SJSA1 (cell line): ENCODE measurements at regions not wholly inside any gene's neighbourhood (a gene's known extent, or its start where the extent isn't known, plus 50 kb on each side); places are given as distances from the start of the nearest gene placed in this dataset.
A peak's percentile ranks its signal among the peaks of the same experiment; 100 is the strongest.

Experiments
- DNase-seq, 2 experiments: peaks; one replicate each; pipeline ENCODE4 v3.0.0-alpha.2; 2015 to 2020; ENCODE audit warnings: low spot score in 2 of 2, low read depth in 1 of 2
- H3K27ac ChIP-seq: fragments of 250-450 bp; sonication (Bioruptor Pico); 2 replicates; pipeline ENCODE4 v1.5.1; 2020; ENCODE audit warnings: mild to moderate bottlenecking, moderate library complexity
- H3K27me3 ChIP-seq: fragments of 250-450 bp; sonication (Bioruptor Pico); replicated peaks from 2 replicates; pipeline ENCODE4 v1.5.1; 2020; ENCODE audit warnings: mild to moderate bottlenecking, moderate library complexity
- H3K36me3 ChIP-seq: fragments of 250-450 bp; sonication (Bioruptor Pico); 2 replicates; pipeline ENCODE4 v1.5.1; 2020; ENCODE audit warnings: mild to moderate bottlenecking
- H3K4me1 ChIP-seq: fragments of 250-450 bp; sonication (Bioruptor Pico); replicated peaks from 2 replicates; pipeline ENCODE4 v1.6.1; 2021; ENCODE audit warnings: mild to moderate bottlenecking
- H3K4me3 ChIP-seq: fragments of 250-450 bp; sonication (Bioruptor Pico); 2 replicates; pipeline ENCODE4 v1.5.1; 2020; ENCODE audit warnings: mild to moderate bottlenecking
- H3K9me3 ChIP-seq: fragments of 250-450 bp; sonication (Bioruptor Pico); replicated peaks from 2 replicates; pipeline ENCODE4 v1.5.1; 2020; ENCODE audit warnings: mild to moderate bottlenecking

GRCh38 chr2:120919771-120920453, 184.2 kb downstream of the GLI2 start:
- Histone ChIP-seq H3K4me3 (no peak overlapping the region), H3K27me3 (no peaks in the 10 kb centered on the region), H3K9me3 (no peaks in the 10 kb centered on the region), H3K4me1 (peaks cover 42% of the 10 kb centered on the region), H3K27ac (peak overlapping the region; percentile 49), H3K36me3 (peaks cover 57% of the 10 kb centered on the region)
- peak; percentile 54 to 63 for DNase-seq

GRCh38 chr2:120920454-120921148, 184.9 kb downstream of the GLI2 start:
- H3K4me1 ChIP-seq, result peaks cover 40% of the 10 kb centered on the region
- H3K4me3 ChIP-seq, result no peak overlapping the region
- H3K36me3 ChIP-seq, result peaks cover 58% of the 10 kb centered on the region
- H3K9me3 ChIP-seq, result no peaks in the 10 kb centered on the region
- H3K27me3 ChIP-seq, result no peaks in the 10 kb centered on the region
- DNase-seq, result no peak
- H3K27ac ChIP-seq, result peak overlapping the region; percentile 49

DNA sequence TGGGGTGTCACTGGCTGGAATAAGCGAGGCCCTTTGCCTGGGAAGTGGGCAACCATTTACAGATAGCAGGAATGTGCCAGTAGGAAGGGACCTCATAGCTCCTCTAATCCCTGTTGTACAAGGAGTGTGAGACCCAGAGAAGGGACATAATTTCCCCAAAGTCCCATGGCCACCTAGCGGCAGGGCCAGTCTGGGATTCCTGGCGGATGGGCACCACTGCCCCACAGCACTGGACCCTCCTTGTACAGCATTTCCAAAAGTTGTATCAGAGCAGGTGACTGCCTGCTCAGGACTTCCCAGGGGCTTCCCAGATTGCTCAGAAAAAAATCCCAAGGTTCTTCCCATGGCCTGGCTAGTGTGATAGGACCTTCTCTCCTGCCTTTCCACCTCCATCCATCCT, 185.8 kb downstream of the GLI2 start:
- Histone ChIP-seq H3K27me3 (no peaks in the 10 kb centered on the region), H3K36me3 (peaks cover 53% of the 10 kb centered on the region), H3K4me1 (peaks cover 38% of the 10 kb centered on the region), H3K4me3 (no peak overlapping the region), H3K9me3 (no peaks in the 10 kb centered on the region), H3K27ac (no peak overlapping the region)
- DNase-seq, result no peak

DNA sequence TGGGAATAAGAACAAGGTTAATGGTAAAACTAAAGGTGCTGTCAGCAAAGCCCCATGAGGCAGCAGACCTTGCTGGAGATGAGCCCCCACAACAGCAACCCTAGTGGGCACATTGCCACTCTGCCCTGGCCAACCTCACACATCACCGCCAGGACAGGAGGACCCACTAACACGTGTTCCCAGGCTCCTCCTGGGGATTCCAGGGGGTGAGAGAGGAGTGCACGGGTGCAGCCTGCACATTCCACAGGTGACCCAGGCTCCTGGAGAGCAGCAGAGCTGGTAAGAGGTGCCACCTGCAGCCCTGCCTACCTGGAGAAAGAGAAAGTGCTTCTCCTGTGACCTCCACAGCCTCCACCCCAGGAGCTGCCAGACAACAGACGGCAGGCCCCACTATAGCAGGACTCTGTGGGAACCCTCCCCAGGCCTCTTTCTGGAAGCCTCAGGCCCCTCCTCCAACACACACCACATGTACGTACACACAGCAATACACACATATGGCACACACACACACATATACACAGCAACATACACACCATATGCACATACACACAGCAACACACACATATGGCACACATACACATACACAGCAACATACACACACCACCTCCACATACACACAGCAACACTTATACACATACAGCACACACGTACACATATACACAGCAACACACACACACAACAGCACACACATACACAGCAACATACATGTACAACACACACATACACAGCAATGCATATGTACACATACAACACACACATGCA, 187.1 kb downstream of the GLI2 start:
- no peak overlapping the region for H3K27ac ChIP-seq
- H3K27me3 ChIP-seq, result no peaks in the 10 kb centered on the region
- H3K36me3 ChIP-seq, result peaks cover 61% of the 10 kb centered on the region
- peaks cover 38% of the 10 kb centered on the region for H3K4me1 ChIP-seq
- H3K9me3 ChIP-seq, result no peaks in the 10 kb centered on the region
- no peak for DNase-seq
- no peak overlapping the region for H3K4me3 ChIP-seq

DNA sequence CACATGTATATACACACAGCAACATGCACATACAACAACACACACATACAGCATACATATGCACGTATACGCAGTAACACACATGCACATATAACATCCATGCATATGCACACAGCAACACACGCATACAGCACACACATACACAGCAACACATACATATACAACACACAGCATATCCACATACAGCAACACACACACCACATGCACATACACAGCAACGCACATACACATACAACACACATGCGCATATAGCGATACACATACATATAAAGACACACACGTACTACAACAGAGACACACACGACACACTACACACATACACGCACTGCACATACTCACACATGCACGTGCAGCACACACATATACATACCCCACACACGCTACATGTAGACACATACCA, 187.8 kb downstream of the GLI2 start:
- no peaks in the 10 kb centered on the region for H3K27me3 ChIP-seq
- peaks cover 38% of the 10 kb centered on the region for H3K4me1 ChIP-seq
- H3K4me3 ChIP-seq, result no peak overlapping the region
- H3K36me3 ChIP-seq, result peaks cover 66% of the 10 kb centered on the region
- DNase-seq, result no peak
- no peaks in the 10 kb centered on the region for H3K9me3 ChIP-seq
- H3K27ac ChIP-seq, result no peak overlapping the region

- Histone ChIP-seq H3K36me3 (peaks cover 65% of the 10 kb centered on the region), H3K27ac (no peak overlapping the region), H3K27me3 (no peaks in the 10 kb centered on the region), H3K4me1 (peaks cover 37% of the 10 kb centered on the region), H3K4me3 (no peak overlapping the region), H3K9me3 (no peaks in the 10 kb centered on the region)
- DNase-seq, result no peak
Observed at GRCh38 chr2:120924924-120925323, 189.3 kb downstream of the GLI2 start.

DNA sequence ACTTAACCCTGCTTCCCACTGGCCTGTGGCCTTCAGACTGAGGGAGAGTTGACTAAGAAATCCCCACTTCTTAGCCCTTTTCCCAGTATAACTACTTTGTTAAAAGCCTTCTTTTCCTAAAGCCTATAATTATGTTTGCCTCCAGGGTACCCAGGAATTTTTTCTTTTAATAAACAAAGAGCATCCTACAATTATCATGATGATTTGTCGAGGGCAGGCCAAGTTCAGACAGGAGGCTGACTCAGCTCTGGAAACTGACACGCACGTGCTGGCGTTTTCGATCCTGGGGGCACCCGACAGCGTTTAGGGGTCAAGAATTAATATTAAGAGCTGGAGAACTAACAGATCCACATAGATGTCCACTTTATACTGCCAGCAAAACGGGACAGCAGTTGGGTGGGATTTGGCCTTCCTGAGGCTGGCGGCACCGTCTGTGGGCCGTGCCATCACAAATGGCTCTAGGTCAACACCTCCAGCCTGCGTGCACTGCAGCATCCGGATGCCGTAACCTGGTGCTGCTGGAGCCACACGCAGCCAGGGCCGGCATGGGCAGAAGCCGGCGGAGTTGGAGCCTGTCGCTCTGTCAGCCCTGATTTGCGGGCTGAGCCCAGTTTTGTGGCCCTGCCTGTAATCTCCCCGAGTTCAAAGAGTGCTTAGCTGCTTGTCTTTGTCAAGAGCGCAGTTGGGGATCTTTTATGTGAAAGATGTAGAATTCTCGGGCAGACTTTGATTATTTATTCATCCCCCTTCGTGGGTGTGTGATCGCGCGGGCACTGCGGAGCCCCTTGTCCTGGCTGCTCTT, 191.0 kb downstream of the GLI2 start:
- Histone ChIP-seq H3K27ac (no peak overlapping the region), H3K9me3 (0 out of 2 replicates have a peak, but pooled peaks cover 3% of the 10 kb centered on the region), H3K27me3 (no peaks in the 10 kb centered on the region), H3K4me3 (no peak overlapping the region), H3K36me3 (peaks cover 75% of the 10 kb centered on the region), H3K4me1 (peaks cover 39% of the 10 kb centered on the region)
- DNase-seq, result peak in 1 of 2 experiments; percentile 44

GRCh38 chr2:120927265-120927628, 191.6 kb downstream of the GLI2 start:
- H3K36me3 ChIP-seq, result peaks cover 72% of the 10 kb centered on the region
- H3K27me3 ChIP-seq, result no peaks in the 10 kb centered on the region
- no peak overlapping the region for H3K4me3 ChIP-seq
- peaks cover 45% of the 10 kb centered on the region for H3K4me1 ChIP-seq
- DNase-seq, result no peak
- H3K27ac ChIP-seq, result no peak overlapping the region
- H3K9me3 ChIP-seq, result 0 out of 2 replicates have a peak, but pooled peaks cover 3% of the 10 kb centered on the region

GRCh38 chr2:120929829-120930228, 194.2 kb downstream of the GLI2 start:
- H3K4me3 ChIP-seq, result no peak overlapping the region
- H3K27ac ChIP-seq, result peak overlapping the region; percentile 13; the same call in 1 of the 2 replicates
- 0 out of 2 replicates have a peak, but pooled peaks cover 3% of the 10 kb centered on the region for H3K9me3 ChIP-seq
- peaks cover 68% of the 10 kb centered on the region for H3K4me1 ChIP-seq
- H3K27me3 ChIP-seq, result no peaks in the 10 kb centered on the region
- peaks cover 57% of the 10 kb centered on the region for H3K36me3 ChIP-seq
- peak in 1 of 2 experiments; percentile 62 for DNase-seq

- Histone ChIP-seq H3K4me3 (no peak overlapping the region), H3K9me3 (0 out of 2 replicates have a peak, but pooled peaks cover 3% of the 10 kb centered on the region), H3K36me3 (peaks cover 55% of the 10 kb centered on the region), H3K27ac (peak overlapping the region; percentile 13; the same call in 1 of the 2 replicates), H3K27me3 (no peaks in the 10 kb centered on the region), H3K4me1 (peaks cover 71% of the 10 kb centered on the region)
- no peak for DNase-seq
Observed at GRCh38 chr2:120930236-120930635, 194.6 kb downstream of the GLI2 start.

GRCh38 chr2:120930864-120931263, 195.2 kb downstream of the GLI2 start:
- H3K4me3 ChIP-seq, result no peak overlapping the region
- no peak overlapping the region for H3K27ac ChIP-seq
- peaks cover 55% of the 10 kb centered on the region for H3K36me3 ChIP-seq
- H3K27me3 ChIP-seq, result no peaks in the 10 kb centered on the region
- H3K4me1 ChIP-seq, result peaks cover 72% of the 10 kb centered on the region
- H3K9me3 ChIP-seq, result 0 out of 2 replicates have a peak, but pooled peaks cover 3% of the 10 kb centered on the region
- no peak for DNase-seq

GRCh38 chr2:120932472-120932871, 196.8 kb downstream of the GLI2 start:
- no peak for DNase-seq
- no peak overlapping the region for H3K27ac ChIP-seq

GRCh38 chr2:120932881-120933280, 197.2 kb downstream of the GLI2 start:
- Histone ChIP-seq H3K4me3 (no peak overlapping the region), H3K36me3 (peaks cover 45% of the 10 kb centered on the region), H3K27me3 (no peaks in the 10 kb centered on the region), H3K9me3 (0 out of 2 replicates have a peak, but pooled peaks cover 3% of the 10 kb centered on the region), H3K27ac (no peak overlapping the region), H3K4me1 (peaks cover 83% of the 10 kb centered on the region)
- no peak for DNase-seq

More at GRCh38 chr2:120932472-120932871, 196.8 kb downstream of the GLI2 start:
- Histone ChIP-seq H3K9me3 (0 out of 2 replicates have a peak, but pooled peaks cover 3% of the 10 kb centered on the region), H3K4me3 (no peak overlapping the region), H3K27me3 (no peaks in the 10 kb centered on the region), H3K36me3 (peaks cover 49% of the 10 kb centered on the region), H3K4me1 (peaks cover 79% of the 10 kb centered on the region)
